ENCODE measurements at regions not wholly inside any gene's neighbourhood (a gene's known extent, or its start where the extent isn't known, plus 50 kb on each side); places are given as distances from the start of the nearest gene placed in this dataset.

DNA sequence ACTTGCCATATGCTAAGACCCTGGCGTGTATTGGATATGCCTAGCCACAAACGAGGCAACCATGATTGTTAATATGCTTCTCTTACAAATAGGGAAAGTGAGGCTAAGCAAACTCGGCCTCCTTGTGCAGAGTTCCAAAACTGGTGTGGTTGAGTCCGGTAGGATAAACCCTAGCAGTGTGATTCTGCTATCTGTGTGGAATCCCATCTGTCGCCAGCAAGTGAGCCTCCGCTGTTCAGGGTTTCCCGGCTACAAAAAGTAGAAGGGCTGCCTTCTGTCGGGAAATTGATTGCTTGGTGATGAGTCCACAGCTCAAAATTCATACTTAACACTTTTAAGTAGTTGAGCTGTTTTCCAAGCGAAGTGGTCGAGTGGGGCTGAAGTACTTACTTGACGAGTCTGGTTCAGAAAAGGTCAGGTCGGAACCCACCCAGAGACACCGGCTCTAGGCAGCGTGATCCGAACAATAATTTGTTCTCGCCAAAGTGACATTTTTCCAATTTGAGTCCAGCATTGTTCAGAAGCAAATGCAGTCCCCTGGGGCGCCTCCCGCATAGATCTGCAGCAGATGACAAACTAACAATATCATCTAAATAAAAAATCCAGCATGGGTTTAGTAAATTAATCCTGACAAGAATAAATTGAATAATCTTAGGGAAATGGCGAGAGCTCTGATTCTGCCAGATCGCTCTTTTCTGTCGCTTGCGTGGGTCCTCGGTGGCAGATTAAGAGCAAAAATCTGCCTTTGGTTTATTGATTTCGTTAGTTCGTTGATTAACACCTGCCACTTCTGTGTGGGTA lies 686.7 kb upstream of the RBFOX1 start:
- FAIRE-seq, result no peak

DNA sequence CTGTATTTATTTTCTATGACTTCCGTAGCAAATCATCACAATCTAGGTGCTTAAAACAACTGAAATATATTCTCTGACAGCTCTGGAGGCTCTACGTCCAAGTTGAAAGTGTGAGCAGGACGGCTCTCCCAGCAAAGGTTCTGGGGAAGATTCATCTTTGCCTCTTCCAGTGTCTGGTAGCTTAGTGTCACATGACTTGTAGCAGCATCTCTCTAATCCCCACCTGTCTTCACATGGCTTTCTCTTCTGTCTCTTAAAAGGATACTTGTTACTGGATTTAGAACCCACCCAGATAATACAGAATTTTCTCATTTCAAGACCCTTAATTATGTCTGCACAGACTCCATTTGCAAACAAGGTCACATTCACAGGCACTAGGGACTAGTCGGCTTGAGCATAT lies 687.7 kb upstream of the RBFOX1 start:
- no peak for FAIRE-seq

DNA sequence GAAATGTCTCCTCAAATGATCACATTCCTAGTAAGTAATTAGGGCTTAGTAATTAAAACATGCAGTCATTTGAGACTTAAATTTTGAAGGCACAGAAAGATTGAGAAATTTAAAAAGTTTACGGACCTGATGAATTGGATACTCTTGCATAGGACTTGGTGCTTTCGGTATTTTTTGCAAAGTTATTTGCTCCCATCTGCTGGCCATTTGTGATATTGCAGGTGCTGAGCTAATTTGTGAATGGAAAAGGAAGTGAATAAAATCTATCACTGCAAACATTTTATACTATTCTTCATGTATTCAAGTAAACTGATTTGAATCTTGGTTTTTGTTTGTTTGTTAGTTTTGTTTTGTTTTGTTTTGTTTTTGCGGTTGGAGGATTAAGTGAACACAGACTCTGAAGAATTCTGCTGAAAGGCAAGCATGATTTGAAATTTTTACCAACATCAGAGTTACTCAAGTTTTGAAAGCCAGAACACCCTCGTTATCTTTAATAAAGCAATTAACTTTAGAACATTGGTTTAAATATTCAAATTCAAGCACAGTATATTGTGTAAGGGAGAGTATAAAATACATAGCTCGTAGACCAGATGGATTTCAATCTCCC lies 689.5 kb upstream of the RBFOX1 start:
- FAIRE-seq, result peak; percentile 97

DNA sequence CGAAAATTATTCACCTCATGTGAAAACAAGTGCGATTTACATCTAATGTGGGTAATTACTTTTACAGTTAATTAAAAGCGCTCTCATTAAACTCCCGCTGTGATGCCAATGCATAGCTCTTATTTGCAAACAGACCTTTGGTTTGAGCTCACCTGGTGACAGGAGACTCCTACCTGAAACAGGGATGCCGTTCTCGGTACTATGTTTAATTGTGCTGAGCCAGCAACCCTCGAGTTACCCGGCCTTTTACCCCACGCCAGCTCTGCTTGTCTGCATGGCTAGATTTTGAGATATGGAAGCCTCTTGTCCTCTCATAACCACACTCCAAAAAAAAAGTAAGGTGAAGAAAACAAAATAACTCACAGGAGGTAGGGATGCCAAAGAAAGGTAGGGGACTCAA lies 690.4 kb upstream of the RBFOX1 start:
- FAIRE-seq, result no peak

DNA sequence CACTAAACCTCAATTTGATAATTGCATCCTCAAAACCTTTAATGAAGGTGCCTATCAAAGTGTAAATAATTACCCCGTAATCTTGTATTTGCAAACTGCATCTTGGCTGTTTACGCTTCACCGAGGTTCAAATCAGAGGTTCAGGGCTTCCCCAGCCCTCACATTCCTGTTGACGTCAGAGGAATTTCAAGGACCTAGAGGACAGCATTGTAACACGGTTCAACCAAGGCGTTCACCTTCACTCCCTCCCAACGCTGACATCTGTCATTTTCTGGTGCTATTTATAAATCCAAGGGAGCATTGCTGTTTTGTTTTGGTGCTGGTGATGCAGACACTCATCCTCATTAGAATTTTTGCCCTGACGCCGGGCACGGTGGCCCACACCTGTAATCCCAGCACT lies 691.6 kb upstream of the RBFOX1 start:
- no peak for FAIRE-seq

DNA sequence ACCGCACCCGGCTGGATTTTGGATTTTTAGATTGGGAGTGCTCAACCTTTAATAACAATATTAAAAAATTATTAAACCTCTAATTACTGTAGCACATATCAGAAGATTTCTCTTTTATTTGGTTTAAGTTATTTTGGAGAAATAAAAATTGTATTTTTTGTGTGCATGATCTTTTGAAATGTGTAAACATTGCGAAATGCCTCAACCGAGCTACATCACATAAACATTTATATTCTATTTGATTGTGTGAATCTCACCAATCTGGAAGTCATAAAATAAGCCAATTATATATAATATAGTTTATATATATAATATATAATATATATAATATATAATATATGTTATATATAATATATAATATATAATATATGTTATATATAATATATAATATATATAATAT lies 696.2 kb upstream of the RBFOX1 start:
- no peak for FAIRE-seq

DNA sequence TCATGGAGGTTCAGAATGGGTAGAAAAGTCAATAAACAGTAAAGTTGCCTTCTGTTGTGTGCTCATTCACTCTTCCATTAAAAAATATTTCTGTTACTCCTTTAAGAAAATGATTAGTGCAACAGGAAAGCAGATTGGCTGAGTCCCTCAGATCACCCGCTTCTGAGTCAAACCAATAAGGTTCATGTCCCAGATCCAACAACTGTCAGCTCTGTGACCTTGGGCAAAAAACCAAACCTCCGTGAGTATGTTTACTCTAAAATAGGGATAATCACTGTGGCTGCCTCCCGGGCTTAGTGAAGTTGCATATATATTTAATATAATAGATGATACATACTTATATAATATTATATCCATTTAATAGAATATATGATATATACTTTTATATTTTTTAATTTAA lies 698.5 kb upstream of the RBFOX1 start:
- FAIRE-seq, result no peak

DNA sequence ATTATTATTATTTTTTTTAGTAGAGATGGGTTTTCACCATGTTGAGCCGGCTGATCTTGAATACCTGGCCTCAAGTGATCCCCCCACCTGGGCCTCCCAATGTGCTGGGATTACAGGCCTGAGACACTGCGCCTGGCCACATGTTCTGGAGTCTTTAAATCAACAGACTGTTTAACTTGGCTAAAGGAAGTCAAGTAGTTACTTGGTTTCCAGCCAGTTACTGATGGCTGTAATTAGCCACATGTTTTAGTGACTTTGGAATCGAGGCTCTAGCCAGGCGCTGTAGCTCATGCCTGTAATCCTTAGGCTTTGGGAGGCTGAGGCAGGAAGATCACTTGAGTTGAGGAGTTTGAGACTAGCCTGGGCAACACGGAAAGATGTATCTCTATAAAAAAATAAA lies 699.2 kb upstream of the RBFOX1 start:
- FAIRE-seq, result no peak

DNA sequence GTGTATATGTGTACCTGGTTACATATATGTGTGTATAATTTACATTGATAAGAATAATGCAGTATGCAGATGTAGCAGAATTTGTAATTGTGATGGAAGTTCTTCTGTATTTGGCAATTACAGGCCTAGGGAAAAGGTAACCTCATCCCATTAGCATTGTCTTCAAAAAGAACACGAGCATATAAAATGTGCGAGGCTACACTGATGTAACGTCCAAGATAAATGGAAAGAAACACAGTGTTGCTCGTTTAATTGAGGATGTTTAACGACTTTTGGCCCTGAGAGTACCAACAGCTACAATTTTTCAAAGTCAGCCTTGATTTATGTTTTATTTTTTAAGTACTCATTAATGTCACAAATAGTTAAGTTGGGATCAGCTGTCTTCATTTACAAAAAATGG lies 703.5 kb upstream of the RBFOX1 start:
- FAIRE-seq, result no peak

DNA sequence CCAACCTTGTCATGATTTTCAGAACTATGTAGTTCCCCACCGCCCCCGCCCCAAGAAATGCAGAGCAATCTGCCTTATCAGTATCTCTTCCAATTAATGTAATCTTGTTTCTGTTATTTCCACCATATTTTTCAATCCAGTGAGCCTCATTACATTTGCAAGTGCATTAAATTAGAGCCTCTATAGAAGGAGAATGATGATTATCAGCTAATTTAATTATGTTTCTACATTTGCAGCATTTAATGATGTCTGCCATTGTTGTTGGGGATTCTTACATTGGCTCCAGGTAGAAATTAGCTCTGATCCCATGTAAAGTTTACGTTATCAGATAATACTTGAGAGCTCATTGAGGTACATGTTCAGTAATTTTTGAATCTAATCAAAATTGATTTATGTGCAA lies 707.0 kb upstream of the RBFOX1 start:
- FAIRE-seq, result no peak

DNA sequence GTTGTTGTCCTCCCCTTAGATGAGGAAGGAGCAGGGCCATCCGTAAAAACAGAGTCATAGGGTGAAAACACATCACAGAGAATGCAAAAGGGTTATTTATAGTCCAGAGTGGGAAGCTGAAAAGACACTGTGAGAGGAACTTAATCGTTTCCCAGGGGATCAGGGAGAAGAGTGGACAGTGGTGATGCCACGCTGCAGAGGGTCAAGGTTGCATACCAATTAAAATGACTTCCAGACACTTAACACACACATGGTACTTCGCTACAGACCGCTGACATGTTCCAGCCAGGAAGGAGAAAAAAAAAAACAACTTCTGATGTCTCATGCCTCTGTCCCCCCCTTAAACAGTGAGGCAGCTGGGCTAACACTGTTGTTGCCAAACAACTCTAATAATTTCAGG lies 713.8 kb upstream of the RBFOX1 start:
- no peak for FAIRE-seq

DNA sequence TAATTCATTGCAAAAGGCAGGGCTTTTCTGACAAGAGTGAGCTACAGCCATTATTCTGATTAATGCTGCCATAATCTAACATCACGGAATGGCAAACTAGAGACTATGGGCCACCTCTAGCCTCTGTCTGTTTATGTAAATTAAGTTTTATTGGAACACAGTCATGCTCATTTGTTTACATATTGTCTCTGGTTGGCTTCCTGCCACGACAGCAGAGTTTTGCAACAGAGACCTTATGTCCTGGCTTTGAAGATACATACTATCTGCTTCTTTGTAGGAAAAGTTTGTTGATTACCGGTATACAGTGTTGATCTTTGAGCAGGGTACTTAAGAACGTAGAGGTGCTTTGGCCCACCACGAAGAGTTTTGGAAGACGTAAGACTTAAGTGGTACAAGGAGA lies 715.9 kb upstream of the RBFOX1 start:
- FAIRE-seq, result no peak

DNA sequence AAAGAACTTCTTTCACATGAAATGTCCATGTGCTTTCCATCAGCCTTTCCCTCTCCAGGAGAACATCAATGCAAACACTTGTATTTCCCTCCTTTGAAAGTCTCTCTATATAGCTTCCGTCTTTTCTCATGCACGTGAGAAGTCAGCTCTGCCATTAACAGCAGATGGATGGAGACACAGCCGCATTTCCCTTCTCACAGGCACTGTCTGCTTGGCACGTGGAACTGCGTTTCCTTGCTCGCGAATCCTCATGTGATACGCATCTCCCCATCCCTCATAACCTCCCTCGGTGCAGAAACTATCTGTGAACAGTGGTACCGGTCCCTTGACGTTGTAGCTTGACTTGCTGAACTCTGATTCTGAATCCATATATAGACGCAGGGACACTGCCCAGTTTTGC lies 717.0 kb upstream of the RBFOX1 start:
- FAIRE-seq, result no peak

DNA sequence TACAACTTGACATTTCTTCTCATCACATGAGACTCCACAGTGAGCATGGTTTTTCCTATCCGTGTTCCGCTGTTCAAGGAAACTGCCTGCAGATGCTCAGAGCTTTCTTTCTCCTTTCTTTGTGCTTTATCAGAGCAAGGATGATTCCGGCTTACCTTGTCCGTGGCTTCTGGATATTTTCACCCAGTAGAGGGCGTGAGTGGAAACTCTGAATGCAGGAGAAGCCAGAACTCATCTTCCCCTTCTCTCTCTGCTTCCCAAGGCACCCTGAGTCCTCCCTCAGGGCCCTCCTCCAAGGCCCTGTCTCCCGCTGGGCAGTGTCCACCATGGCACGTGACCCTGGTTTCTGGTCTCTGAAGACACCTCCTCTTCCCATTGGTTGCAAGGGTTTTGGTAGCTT lies 721.1 kb upstream of the RBFOX1 start:
- no peak for FAIRE-seq

DNA sequence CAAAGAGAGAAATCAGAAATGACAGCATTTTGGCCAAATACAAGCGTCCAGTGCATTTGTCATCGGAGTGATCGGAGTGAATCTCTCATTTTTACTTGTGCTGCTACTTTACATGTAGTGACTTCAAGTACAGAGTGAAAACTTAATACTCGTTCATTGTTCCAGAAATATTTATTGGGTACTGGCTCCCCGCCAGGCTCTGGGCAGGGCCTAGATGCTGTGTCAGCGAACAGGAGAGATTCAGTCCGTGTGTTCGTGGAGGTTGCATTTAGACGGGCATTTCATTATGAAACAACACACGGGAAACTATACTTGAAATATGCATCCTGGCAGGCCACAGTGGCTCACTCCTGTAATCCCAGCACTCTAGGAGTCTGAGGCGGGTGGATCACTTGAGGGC lies 727.2 kb upstream of the RBFOX1 start:
- no peak for FAIRE-seq

DNA sequence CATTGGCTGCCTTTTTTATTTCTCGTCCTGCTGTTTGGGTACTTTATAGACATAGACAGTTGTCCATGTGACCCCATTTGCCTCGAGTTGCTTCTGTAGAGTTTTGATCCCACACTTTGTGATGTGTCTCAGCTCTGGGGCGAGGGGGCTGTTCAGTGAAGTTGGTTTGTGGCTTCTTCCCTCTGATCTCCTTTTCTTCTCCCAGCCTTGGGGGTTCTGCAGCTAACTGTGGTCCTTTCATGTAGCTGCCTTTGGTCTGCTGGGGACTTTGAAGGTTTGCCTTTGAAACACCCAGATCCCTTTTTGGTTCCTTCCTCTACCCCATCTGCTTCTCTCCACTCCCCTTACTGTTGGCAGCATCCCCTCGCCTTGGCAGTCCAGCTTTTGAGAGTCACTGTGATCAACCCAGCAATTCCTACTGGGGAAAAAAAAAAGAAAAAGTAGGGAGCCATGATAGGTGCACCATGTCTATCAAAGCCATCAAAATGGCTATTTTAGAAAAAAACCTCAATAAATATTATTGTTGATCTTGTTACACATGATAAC lies 728.8 kb upstream of the RBFOX1 start:
- no peak for FAIRE-seq

DNA sequence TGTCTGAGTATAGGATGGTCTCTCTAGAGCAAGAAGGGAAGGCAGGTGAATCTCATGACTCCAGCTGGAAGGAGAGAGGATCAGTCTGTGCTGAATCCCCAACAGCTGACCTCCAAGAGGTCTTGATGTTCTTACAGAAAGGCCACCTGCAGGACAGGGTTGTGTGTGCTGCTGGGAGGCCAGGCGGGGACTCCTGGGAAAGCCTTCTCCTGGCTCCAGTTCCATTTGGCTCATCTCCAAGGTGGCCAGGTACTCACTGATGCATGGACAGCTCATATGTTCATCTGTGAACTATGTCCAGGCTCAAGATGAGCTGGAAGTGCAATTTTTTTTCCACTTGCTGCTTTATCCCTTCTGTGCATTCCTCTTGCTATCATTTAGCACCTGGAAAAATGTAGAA lies 730.2 kb upstream of the RBFOX1 start:
- FAIRE-seq, result no peak

DNA sequence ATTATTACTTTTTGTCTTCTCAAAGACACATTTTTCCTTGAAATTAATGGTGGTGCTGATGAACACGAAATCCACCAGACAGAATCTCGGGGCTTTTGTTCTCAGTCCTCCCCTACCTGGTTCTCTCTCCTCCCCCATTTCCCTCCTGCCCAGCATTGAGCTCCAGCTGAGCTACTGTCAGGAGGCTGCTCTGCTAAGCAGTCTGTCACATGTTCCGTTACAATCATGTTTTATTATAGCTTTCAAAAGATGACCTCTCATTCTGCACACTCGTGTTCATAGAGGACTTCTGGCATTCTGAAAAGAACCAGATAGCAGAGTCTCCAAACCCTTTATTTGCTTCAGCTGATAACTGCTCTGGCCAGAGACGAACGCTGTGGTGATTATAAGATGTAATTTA lies 732.5 kb upstream of the RBFOX1 start:
- no peak for FAIRE-seq

DNA sequence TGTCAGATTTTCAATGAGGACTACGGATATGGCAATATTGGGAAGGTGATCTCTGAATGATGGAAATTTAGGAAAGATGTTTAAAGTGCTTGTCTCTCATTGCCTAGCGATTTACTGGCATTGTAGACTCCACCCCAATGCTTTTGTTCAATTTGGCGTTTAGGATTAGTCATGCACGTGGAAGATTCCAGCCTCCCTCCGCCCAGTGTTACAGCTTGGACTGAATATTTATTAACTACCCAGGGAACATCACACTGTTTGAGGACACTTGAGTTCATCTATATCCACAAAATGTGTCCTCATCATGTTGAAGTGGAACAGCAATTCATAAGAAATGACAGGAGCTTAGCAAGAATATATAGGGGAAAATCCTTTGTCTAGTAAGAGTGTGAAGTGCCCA lies 738.8 kb upstream of the RBFOX1 start:
- no peak for FAIRE-seq

DNA sequence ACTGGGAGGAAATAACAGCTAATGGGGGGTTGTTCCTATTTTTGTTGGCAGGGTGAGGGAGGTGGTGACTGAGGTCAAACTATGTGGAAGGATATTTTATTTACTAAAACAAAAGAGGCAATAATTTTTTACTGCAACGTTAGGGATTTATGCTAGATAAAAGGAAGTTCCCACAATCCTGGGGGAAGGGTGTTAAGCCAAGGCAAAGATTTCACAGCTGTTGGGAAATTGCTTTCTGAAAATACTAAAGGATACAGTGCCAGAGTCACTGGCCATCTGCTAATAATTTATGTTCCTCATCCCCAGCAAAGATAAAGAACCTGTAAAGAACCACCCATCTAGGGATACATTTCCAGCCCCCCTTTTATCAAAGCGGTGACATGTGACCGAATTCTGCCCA lies 756.0 kb upstream of the RBFOX1 start:
- FAIRE-seq, result no peak

DNA sequence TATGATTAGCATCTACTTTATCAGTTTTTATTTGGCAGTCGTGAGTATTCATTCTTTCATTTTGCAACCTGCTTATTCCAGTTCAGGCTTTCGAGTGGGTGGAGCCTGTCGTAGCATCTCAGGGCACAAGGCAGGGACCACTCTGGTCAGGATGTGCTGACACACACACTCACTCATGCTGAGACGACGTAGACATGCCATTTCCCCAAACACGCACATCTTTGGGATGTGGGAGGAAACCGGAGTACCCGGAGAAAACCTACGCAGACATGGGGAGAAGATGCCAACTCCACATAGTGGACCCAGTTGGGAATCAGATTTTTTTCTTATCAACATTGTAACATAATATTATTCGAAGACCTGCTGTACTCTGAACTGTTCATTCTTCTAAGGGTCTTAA lies 756.5 kb upstream of the RBFOX1 start:
- no peak for FAIRE-seq

DNA sequence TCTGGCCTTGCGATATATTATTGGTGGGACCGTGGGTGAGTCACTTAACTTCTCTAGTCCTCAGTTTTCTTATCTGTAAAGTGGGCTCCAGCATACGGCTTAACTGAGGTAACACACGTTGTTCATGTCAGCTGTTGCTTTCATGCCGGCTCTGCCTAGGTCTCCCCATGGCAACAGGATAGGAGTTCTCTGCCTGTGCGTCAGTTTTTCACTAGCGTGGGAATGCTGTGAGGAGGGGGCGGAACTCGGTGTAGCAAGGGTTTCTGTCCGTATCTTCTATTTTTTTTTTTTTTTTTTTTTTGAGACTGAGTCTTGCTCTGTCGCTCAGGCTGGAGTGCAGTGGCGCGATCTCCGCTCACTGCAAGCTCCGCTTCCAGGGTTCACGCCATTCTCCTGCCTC lies 758.5 kb upstream of the RBFOX1 start:
- no peak for FAIRE-seq

DNA sequence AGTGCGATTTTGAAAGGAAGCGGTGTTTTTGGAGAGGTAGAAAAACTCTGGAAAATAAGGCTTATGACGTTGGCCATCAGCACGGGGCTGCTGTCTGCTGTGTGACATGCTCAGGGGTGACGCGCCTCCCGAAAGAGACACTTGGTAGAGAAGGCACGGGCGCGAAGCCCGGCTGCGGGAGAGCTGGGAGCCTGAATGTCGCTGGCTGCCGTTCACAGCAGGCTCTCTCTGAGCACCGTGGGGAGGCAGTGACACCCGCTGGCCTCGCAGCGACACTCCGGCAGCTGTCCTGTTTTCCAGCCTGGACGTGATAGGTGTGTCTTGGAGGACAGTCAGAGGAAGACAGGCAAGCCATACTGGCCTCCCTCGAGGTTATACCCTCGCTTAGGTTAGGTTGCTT lies 759.1 kb upstream of the RBFOX1 start:
- no peak for FAIRE-seq

DNA sequence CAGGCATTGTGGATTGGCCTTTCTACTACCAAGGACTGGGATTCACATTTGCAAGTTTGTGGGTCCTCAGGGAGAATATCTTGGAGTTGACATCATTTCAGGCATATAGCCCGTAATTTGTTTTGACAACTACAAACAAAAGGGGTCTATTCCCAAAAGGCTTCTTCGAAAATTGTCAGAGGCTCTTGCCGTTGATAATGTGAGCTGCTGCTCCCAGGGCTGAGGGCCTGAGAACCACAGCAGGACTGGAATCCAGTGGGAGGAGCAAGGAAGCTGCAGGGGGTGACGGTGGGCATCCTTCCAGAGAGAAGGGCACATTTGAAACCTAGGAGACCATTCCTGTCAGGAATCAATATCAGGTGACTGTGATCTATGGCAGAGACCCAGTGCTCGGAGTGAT lies 761.6 kb upstream of the RBFOX1 start:
- FAIRE-seq, result no peak

DNA sequence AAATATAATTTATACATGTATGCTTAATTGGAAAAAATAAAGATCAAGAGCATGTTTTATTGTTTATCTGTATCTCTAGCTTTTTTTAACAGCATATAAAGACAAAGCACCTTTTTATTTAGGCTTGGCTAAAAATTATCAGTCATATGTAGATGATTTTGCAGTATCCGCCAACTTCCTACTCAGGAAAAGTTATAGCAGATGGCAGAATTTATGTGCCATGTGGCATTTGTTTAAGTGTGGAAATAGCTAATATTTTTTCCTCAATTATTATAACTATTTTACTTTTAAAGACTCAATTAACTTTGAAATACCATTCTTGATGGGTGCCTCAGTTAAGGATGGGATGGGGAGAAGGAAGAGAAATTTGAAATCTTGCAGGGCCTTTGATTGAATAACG lies 762.1 kb upstream of the RBFOX1 start:
- no peak for FAIRE-seq
